ENCODE measurements at regions not wholly inside any gene's neighbourhood (a gene's known extent, or its start where the extent isn't known, plus 50 kb on each side); places are given as distances from the start of the nearest gene placed in this dataset.
A peak's percentile ranks its signal among the peaks of the same experiment; 100 is the strongest.
"Not testable (repeated sequence)": the region's sequence is repeated elsewhere in the genome, so short reads cannot be mapped to it uniquely, and the experiment has no call there.

DNA sequence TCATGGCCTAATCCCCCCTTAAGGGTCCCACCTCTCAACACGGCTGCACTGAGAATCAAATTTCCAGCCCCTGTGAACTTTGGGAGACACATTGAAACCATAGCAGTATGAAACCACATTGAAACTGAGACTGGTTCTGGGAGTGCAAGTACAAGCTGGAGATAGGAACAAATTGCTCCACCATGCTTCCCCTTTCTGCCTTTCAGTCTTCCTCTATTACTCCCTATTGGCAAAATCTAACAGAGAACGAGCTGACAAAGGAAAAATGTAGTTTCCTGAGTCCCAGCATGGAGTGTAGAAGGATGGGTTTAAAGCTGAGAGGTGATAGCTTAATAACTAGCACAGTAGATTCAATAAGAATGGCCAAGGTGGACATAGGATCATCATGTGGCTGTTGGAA, 161.7 kb upstream of the RPL34 start:
- DNase-seq: no peak

DNA sequence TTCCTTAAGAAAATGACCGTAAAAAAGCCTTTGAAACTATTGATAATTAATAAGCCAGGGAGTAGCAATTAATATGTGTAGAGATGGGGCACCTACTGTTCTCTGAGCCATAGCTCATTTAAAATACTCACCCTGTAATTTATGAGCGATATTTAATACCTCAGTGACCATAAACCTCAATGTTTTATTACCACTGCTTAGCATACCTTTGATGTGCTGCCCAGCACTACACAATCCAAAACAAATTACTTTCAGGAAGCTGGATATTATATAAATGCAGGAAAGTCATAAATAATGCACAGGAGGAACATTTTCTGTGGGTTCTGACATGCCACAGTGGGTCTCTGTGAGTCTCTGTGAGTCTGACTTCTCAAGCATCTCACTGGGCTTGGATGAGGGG, 166.1 kb upstream of the RPL34 start:
- DNase-seq: no peak

DNA sequence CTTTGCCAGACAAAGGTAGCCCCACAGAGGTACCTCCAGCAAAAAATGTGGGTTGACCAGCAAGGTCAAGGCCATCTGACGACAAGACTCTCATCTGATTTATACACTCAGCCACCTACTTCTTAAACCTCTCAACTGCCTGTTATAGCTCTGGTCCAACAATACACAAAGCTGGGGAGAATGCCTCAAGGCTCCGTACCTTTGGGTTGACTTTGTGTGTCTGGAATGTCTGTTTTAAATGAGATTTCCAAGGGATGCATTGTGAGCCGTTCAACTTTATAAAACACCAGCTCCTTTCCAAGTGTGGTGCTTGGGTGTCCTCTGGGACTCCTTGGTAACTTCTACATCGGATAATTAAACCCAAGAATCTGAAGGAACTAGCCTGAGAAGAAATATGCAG, 167.0 kb upstream of the RPL34 start:
- no peak for DNase-seq

DNA sequence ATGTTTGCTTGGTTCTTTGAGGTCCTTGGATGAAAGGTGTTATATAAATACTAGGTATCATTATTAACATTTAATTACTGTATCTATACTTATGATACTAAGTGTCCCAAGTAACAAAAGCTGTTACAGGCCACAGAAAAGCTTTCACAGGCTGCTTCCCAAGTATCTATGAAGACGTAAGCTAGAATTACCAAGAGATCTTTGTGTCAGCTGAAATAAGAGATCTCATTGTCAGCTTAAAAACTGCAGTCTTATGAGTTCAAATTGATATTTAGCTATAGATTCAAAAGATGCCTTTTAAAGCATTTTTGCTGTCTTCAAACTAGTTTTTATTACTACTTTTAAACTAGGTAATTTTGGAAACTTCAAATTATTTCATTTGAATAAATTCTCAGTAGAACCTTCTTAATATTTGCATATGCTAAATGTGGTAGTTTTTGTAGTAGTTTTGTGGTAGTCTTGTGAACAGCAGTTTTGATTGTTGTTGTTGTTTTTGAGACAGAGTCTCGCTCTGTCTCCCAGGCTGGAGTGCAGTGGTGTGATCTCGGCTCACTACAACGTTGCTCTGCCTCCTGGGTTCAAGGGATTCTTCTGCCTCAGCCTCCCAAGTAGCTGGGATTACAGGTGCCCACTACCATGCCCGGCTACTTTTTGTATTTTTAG, 170.0 kb upstream of the RPL34 start:
- no peak for DNase-seq

DNA sequence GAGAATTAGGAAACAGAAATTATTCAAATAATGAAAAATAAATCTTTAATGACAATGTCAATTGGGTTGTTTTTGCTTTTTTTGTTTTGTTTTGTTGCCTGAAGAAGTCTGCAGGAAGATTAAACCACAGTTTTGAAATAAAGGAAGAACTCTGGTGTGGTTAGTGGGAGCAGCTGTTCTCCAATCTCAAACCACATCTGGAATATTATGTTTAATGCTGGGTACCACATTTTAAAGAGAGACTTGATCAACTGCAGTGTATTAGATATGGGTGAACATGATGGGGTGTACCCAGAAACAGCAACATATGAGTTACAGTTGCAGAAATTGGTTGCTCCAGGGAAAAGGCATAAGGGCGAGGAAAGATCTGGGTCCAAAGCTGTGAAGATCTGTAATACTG, 171.2 kb upstream of the RPL34 start:
- no peak for DNase-seq

DNA sequence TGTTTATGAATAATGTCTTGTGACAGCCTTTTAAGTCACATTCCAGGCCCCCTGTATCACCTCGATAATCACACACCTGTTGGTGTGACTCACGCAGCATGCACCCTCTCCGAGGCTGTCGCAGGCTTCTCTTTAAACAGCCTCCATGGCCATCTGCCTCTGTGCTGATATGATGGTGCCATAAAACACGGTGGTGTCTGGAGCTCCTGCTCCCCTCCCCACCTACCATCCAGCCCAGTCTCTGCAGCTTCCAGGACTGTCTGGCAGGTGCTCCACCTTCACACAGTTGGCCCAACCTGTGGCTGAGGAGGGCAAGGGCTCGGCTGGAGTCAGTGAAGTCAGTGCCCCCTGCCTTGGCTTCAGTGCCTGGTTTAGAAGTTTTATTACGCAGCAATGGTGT, 173.8 kb upstream of the RPL34 start:
- no peak for DNase-seq

DNA sequence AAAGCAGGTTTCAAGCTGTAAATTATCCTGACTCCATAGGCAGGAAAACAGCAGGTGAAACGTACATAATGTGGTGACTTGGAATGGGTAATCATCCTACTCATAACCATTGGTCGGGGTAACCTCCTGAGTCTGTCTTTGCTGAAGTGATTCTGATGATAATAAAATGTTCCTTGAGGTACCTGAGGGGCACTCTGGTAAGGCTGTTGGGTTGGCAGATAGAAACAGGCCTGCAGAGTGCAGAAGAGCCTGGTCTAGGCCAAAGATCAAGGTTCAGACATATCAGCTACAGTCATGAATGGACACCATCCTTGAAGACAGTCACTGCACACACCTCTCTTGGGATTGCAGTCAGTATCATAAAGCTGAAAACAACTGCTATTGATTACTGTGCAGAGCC, 174.7 kb upstream of the RPL34 start:
- DNase-seq: no peak

DNA sequence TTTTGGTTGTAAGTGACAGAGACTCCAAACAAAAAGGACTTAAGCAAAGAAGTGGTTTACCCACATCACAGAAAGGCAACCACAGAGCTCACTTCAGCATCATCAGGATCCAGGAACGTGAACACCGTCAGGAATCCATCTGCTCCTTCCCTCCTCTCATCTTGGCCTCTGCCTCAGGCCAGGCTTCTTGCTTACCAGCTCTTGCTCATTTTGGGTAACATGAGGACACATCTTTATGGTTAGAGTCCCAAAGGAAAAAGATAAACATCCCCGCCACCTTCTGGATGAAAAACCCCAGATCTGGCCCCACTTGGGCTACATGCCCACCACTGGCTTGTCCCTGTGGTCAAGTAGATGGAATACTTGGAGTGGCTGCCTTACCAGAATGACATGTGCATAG, 176.8 kb upstream of the RPL34 start:
- DNase-seq: no peak

DNA sequence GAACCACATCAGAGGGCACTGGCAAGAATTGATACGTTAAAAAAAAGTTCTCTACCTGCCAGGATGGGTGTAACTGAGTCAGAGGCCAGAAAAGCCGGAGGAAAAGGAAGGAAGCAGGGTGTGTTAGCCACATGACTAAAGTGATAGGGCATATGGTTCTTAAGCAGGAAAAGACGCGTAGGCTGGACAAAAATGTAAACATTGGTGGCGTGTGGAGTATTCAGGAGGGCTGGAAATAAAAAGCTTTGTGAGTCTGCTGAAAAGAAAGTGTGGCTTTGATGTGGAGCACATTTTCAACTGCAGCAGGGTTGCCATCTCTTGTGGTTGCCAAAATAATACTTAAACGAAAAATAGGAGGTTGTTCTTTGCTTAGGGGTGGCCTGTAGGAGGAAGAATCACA, 186.5 kb upstream of the RPL34 start:
- DNase-seq: peak in 1 of 2 donors; percentile 3

DNA sequence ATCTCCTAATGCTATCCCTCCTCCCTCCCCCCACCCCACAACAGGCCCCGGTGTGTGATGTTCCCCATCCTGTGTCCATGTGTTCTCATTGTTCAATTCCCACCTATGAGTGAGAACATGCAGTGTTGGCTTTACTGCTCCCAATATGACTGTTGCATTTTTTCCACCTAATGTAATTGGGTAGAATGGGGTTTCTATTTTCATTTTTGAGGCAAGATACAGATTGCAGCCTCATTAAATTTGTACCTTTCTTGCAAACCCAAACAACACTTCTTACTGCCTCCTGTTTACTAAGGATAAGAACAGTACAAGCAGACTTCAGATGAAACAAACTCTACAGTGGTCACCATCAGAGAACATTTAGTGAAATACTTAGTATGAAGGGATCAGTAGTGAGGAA, 187.0 kb upstream of the RPL34 start:
- not testable (repeated sequence) for DNase-seq

DNA sequence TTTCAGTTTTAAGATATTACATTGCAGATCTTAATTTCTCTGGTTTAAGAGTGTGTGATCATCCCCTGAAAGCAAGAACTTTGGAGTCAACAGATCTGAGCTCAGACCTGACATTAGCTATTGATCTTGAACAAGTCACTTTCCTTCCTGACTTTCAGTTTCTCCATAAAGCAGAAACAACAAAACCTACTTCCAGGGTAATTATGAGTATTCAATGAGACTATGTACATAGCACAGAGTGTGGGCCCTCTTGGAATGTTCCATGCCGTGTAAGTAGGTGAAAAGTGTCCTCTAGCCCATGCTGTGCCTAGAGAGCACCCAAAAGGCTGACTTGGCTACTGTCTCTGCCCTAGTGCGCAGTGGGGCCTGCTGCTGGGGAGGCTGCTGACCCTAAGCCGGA, 188.0 kb upstream of the RPL34 start:
- no peak for DNase-seq

DNA sequence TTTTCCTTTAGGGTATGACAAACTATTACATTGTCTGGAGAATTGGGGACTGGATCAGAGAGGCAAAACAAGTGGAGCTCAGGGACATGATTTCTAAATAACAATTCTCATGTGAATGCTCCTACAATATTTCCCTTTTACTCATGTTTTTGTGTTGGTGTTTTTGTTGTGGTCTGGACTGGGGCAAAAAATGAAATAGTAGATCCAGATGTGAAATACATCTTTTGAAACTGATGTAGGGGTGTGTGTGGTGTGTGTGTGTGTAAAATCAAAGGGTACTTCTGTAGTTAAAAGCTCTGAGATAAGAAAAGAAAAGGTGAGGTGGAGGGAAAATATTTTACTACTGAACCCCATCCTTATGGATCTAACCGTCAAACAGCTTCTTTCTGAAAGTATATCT, 188.4 kb upstream of the RPL34 start:
- DNase-seq: no peak

DNA sequence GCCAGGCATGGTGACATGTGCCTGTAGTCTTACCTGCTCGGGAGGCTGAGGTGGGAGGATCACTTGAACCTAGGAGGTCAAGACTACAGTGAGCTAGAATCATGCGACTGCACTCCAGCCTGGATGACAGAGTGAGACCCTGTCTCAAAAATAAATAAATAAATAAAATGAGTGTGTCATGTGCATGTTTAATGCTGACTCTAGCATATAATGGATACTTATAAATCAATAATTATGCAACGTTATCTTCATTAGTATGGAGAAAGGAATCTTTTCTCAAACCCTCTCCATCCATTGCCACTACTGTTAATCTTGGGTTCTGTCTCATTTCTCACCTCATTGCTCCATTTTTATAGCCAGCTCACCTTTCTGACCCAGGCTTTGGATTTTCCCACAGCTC, 189.5 kb upstream of the RPL34 start:
- DNase-seq: no peak

DNA sequence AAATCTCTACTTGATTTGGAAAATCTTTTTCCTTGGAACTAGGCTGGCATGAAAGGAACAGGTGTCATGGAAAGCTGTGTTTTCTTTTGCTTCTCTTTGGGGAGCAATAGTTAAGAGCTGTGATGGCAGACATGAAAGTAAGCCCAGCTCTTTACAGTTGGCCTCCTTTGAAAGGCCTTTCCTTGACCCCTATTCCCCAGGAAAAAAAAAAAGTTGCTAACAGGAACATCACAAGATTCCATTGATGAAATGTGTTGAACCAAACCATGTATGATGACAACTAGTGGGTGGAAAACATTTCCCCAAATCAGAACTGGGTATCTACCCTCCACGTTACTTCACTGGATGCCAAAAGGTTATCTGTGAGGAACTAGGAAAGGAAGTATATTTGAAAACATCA, 190.7 kb upstream of the RPL34 start:
- DNase-seq: peak in 1 of 2 donors; percentile 1

DNA sequence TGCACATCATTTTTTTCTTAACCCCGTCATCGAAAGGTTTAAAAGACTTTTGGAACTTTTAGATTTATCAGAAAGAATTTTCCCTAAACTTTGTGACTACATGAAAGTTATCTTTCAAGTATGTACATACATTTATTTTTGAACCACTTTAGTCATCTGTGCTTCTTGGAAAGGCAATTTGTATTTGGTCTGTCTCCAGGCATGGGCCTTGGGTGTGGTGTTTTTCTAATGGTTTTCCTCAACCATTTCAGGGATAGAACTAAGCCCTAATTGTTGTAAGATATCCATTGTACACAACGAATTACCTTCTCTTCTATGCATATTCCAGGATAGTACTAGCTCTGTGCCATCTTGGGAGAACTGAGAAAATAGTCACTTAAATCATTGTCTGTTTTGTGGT, 191.5 kb upstream of the RPL34 start:
- no peak for DNase-seq

DNA sequence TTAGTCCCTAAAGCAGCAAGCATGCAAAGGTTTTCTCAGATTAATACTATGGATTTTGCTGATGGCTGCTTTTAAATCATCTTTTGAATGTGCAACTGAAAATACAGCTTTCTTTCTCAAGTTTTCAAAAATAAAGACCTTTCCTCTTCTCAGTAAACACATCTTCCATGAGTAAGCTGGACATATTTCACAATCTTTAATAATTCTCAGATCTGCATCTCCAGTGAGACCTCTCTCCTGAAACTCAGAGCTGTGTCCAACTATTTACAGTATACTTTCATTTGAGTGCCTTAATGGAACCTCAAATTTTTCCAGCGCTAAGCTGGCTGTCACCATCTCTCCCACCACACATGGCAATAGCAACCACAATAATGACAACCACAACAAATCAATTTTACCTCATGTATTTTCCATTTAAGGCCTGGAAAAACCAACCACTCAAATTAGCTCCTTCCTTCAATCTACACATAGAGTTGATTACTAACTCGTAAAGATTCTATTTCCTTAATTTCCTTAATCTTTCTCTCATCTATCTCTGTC, 192.4 kb upstream of the RPL34 start:
- DNase-seq: no peak

DNA sequence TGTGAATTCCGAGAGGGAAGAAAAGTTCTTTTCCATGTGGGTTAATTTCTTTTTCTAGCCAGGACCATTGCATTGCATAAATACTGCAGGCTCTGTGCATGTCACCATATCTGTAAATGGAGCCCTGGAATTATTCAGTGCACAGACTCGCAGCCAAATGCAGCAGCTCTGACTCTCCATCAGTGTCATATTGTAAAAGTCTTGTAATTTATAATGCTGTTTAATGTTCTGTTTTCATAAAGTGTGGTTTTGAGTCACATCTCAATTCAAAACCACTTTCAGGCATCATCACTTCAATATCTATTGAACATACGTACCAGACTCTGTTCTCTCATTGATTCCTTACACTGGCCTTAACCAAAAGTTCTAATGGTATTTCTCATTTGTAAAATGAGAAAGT, 193.9 kb upstream of the RPL34 start:
- DNase-seq: no peak

DNA sequence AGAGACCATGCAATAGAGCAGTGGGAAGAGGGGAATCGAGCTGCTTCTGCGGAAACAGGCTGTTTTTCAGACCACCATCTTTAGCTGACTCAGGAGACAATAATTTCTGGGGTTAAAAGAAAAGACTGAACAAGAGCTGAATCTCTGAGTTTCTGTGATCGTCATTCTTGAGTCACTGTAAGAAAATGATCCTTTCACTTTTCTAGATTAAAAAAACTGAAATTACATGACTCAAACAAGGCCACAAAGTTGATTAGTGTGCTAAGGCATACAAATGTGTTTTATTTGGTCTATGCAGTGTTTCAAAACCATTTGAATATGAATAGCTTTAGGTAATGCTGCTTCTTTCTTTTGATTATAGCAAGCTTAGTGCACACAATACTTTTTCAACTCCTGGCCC, 194.4 kb upstream of the RPL34 start:
- DNase-seq: no peak

DNA sequence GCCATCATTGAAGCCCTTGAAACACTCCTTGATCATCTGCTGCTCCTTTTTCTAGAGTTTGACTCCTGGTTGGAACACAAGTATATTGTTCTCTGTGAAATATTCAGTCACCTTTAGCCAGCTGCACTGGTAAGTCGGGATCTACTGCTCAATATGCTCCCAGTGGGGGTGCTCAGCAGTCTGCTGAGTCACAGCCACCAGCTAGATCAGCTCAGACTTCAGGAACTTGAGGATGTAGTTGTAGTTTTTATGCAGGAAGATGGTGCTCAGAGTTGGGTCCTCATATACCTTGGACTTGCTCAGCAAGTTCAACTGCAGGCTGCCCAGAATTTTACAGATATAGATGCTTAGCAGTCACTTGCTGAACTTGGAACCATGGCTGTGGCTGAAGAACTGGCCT, 202.5 kb upstream of the RPL34 start:
- DNase-seq: no peak

DNA sequence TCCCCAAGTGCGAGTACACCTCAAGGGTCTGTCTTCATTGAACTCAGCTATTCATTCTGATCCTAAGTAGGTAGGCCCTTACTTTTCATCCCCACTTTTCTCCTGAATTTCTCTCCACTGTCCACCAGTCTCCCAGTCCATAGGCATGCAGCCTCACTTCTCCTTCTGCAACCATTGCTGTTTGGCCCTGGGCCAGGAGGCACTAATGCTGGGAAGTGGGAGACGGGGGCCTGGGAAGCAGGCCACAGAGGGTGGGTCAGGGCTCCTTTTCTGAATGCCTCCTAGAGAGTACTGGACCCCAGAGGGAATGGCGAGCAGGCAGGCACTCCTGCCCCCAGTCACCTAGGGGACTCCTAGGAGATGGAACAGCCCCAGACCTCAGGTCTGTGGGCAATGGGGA, 203.5 kb upstream of the RPL34 start:
- DNase-seq: no peak

DNA sequence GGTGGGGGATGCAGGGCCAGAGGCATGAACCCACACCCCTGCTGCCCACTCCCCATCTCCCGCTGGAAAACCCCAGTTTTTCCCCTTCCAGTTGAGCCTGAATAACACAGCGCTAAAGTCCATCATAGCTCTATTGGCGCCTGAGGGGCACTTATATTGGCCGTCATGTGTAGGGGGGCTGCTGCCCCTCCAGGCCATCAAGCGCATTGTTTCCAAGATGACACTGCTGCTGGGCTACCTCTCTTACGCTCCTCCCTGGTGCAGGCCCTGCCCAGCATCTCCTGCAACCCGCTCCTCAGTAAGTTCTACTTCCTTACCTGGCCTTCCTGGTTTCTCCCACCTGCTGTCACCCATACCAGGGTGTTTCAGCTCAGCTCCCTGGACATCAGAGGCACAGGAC, 205.0 kb upstream of the RPL34 start:
- DNase-seq: no peak

DNA sequence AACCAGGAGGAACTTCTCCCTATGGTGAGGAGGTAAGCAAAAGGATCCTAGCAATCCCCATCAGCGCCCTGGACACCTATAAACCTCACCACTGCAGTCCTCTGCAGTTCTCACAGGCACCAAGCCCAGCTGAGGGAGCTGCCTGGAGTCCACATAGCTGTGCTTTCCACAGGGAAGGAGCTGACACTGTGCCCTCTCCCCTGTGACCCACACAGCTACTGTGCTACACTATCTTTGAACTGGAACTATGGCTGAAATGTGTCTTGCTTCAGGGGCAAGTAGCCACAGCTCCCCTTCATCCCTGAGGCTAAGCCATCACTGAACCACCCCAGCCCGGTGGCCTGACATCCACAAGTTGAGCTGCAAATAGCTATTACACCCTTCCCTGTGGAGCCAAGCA, 208.5 kb upstream of the RPL34 start:
- DNase-seq: no peak

DNA sequence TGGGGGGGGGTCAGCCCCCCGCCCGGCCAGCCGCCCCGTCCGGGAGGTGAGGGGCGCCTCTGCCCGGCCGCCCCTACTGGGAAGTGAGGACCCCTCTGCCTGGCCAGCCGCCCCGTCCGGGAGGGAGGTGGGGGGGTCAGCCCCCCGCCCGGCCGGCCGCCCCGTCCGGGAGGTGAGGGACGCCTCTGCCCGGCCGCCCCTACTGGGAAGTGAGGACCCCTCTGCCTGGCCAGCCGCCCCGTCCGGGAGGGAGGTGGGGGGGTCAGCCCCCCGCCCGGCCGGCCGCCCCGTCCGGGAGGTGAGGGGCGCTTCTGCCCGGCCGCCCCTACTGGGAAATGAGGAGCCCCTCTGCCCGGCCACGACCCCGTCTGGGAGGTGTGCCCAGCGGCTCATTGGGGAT, 210.7 kb upstream of the RPL34 start:
- DNase-seq: not testable (repeated sequence)

DNA sequence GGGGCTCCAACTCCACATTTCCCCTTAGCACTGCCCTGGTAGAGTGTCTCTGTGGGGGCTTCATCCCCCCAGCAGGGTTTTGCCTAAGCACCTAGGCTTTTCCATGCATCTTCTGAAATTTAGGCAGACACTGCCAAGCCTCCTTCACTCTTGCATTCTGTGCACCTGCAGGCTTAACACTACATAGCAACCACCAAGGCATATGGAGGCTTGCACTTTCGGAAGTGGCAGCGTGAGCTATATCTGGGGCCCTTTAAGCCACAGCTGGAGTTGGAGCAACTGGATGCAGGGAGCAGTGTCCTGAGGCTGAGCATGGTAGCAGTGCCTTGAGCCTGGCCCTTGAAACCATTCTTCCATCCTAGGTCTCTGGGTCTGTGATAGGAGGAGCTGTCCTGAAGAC, 214.8 kb upstream of the RPL34 start:
- no peak for DNase-seq

DNA sequence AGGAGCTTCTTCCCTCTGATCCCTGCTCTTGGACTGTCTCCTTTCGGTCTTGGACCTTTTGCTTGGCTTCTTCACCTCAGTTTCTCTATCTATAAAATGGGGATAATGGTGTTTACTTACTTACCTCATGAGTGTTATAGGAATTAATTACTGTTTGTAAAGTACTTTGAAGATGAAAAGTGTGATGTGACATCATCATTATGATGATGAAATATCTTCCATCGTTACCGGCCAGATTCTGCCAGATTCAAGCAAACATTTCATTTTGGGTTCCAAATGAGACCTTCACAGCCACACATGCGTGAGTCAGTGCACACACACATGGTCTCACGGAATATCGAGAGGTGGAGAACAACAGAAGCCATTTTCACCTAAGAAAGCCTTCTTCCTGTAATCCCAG, 220.1 kb upstream of the RPL34 start:
- DNase-seq: no peak

Measured in right lung (tissue), 2 donors.